Body of pancreas (tissue), 4 donors: ENCODE measurements at regions not wholly inside any gene's neighbourhood (a gene's known extent, or its start where the extent isn't known, plus 50 kb on each side); places are given as distances from the start of the nearest gene placed in this dataset.

Experiments
- POLR2A ChIP-seq, 3 donors: fragments of 450-650 bp; IDR thresholded peaks; one replicate each; pipeline ENCODE4 v1.6.1; 2016; ENCODE audit warnings: antibody characterized with exemption in 3 of 3, mild to moderate bottlenecking in 2 of 3
- TF ChIP-seq, protein P1 (sequence below), 7 experiments: fragments of 450-650 bp in 4 of 7; fragments of 200-600 bp in 3 of 7; sonication (generic) in 3 of 7; IDR thresholded peaks; one replicate each; pipeline ENCODE4 v1.5.1; 2016 to 2019; ENCODE audit warnings: antibody characterized with exemption in 7 of 7

- no peak for TF ChIP-seq POLR2A (IDR thresholded peaks at IDR 0.05)
- TF ChIP-seq, protein P1, sequence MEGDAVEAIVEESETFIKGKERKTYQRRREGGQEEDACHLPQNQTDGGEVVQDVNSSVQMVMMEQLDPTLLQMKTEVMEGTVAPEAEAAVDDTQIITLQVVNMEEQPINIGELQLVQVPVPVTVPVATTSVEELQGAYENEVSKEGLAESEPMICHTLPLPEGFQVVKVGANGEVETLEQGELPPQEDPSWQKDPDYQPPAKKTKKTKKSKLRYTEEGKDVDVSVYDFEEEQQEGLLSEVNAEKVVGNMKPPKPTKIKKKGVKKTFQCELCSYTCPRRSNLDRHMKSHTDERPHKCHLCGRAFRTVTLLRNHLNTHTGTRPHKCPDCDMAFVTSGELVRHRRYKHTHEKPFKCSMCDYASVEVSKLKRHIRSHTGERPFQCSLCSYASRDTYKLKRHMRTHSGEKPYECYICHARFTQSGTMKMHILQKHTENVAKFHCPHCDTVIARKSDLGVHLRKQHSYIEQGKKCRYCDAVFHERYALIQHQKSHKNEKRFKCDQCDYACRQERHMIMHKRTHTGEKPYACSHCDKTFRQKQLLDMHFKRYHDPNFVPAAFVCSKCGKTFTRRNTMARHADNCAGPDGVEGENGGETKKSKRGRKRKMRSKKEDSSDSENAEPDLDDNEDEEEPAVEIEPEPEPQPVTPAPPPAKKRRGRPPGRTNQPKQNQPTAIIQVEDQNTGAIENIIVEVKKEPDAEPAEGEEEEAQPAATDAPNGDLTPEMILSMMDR (IDR thresholded peaks at IDR 0.05), result no peak
Measured at GRCh38 chr7:142328551-142328950, 70.7 kb upstream of the PRSS58 start.
